ENCODE measurements at regions not wholly inside any gene's neighbourhood (a gene's known extent, or its start where the extent isn't known, plus 50 kb on each side); places are given as distances from the start of the nearest gene placed in this dataset.
"Not testable (repeated sequence)": the region's sequence is repeated elsewhere in the genome, so short reads cannot be mapped to it uniquely, and the experiment has no call there.

DNA sequence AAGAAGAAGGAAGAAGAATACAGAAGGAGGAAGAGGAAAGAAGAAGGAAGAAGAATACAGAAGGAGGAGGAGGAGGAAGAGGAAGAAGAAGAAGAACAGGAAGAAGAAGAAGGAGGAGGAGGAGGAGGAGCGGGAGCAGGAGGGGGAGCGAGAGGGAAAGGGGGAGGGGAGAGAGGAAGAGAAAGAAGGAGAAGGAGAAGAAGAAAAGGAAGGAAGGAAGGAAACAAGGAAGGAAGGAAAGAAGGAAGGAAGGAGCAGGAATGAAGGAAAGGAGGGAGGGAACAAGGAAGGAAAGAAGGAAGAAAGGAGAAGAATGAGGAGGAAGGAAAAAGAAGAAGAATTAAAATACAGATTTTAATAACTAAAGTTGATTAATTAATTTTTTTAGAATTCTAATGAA is 82.5 kb upstream of the PTPN13 start:
- ATAC-seq = no peak
- no peak overlapping the region for H3K27ac ChIP-seq
- intact Hi-C loops (cut with DNase I) = no loop called here
- no peaks in the 10 kb centered on the region for H3K27me3 ChIP-seq
- DNase-seq = no peak
- H3K4me3 ChIP-seq = no peak overlapping the region
- peaks cover 0 to 8% of the 10 kb centered on the region in 2 donors for H3K4me1 ChIP-seq
- TF ChIP-seq, protein P1, sequence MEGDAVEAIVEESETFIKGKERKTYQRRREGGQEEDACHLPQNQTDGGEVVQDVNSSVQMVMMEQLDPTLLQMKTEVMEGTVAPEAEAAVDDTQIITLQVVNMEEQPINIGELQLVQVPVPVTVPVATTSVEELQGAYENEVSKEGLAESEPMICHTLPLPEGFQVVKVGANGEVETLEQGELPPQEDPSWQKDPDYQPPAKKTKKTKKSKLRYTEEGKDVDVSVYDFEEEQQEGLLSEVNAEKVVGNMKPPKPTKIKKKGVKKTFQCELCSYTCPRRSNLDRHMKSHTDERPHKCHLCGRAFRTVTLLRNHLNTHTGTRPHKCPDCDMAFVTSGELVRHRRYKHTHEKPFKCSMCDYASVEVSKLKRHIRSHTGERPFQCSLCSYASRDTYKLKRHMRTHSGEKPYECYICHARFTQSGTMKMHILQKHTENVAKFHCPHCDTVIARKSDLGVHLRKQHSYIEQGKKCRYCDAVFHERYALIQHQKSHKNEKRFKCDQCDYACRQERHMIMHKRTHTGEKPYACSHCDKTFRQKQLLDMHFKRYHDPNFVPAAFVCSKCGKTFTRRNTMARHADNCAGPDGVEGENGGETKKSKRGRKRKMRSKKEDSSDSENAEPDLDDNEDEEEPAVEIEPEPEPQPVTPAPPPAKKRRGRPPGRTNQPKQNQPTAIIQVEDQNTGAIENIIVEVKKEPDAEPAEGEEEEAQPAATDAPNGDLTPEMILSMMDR (IDR thresholded peaks at IDR 0.05) = no peak
- H3K9me3 ChIP-seq = peaks cover 0 to 8% of the 10 kb centered on the region in 2 donors
- H3K36me3 ChIP-seq = no peaks in the 10 kb centered on the region

DNA sequence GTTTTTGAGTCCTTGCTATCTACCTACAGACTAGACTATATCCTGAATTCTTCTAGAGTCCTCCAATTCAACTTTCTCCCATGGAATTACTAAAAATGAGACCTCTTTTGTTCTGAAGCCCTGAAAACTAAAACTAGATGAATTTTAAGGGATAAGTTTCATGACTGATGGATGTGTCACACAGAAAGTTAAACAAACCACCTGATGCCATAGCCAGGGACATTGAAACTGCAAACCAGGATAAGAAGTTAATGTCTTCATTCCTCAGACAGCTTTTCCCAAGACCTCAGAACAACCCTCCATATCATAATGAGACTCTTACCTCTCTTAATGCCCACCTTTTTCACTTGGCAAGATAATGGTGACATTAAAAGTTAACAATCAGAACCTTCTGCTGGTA is 81.5 kb upstream of the PTPN13 start:
- H3K4me3 ChIP-seq = no peak overlapping the region
- intact Hi-C loops (cut with DNase I) = no loop called here
- H3K9me3 ChIP-seq = peaks cover 3 to 8% of the 10 kb centered on the region in 2 donors
- ATAC-seq (no peak), DNase-seq (no peak)
- TF ChIP-seq, protein P1 (IDR thresholded peaks at IDR 0.05) = no peak
- H3K27me3 ChIP-seq = no peaks in the 10 kb centered on the region
- H3K36me3 ChIP-seq = no peaks in the 10 kb centered on the region
- H3K4me1 ChIP-seq = peaks cover 0 to 7% of the 10 kb centered on the region in 2 donors
- no peak overlapping the region for H3K27ac ChIP-seq

DNA sequence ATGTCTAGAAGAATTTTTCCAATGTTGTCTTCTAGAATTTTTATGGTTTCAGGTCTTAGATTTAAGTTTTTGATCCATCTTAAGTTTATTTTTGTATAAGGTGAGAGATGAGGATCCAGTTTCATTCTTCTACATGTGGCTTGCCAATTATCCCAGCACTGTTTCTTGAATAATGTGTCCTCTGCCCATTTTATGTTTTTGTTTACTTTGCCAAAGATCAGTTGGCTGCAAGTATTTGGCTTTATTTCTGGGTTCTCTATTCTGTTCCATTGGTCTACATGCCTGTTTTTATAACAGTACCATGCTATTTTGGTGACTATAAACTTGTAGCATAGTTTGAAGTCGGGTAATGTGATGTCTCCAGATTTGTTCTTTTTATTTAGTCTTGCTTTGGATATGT is 78.2 kb upstream of the PTPN13 start:
- H3K36me3 ChIP-seq; intact Hi-C loops (cut with DNase I); ATAC-seq: not testable (repeated sequence)

DNA sequence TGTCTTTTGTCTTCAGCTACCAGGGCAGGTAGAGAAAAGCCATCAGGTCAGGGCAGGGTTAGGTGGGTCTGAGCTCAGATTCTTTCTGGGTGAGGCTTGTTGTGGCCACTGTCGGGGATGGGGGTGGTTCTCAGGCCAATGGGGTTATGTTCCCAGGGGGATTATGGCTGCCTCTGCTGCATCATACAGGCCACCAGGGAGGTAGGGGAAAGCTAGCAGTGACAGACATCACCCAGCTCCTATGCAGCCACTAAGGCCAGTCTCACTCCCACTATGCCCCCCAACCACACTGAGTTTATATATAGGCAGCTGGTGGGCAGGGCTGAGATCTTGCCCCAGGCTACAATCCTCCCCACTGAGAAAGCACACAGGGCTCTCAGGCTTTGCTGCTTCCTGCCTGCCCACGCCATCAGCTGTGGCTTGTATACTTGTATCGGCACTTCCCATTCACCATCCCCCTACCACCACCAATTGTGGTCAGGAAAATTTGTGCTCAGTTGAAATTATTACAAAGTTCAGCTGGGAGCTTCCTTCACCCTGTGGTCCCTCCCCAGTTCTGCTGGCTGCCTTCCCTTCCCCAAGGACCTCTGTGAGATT is 72.6 kb upstream of the PTPN13 start:
- TF ChIP-seq, protein P1 (IDR thresholded peaks at IDR 0.05) = no peak
- ATAC-seq = no peak
- Histone ChIP-seq H3K27me3 (no peaks in the 10 kb centered on the region), H3K4me1 (peaks cover 0 to 13% of the 10 kb centered on the region in 2 donors), H3K36me3 (no peaks in the 10 kb centered on the region), H3K4me3 (no peak overlapping the region), H3K9me3 (peaks cover 2 to 3% of the 10 kb centered on the region in 2 donors), H3K27ac (peak overlapping the region in 1 of 2 donors; percentile 33)
- intact Hi-C loops (cut with DNase I) = no loop called here
- DNase-seq = no peak

More for the DNA sequence above, 78.2 kb upstream of the PTPN13 start:
- H3K9me3 ChIP-seq, DNase-seq, H3K27ac ChIP-seq, H3K4me3 ChIP-seq, H3K27me3 ChIP-seq, H3K4me1 ChIP-seq: not testable (repeated sequence)

DNA sequence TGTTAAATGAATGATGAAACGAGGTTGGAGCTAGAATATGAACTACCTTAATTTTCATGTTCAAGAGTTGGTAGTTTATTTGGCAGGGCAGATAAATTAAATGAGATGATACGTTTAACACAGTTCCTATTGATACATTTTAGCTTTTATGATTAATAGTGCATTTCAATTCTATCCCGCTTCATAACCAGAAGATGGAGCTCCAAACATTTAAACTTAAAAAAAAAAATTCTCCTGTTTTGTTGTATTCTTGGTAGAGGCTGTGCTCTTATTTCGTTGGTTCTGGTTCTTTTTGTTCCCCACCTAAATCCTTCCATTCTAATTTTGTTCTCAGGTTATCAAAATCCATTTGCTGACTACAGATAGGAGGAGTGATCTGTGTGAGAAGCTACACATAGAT is 71.8 kb upstream of the PTPN13 start:
- intact Hi-C loops (cut with DNase I) = no loop called here
- H3K36me3 ChIP-seq = no peaks in the 10 kb centered on the region
- H3K9me3 ChIP-seq = peaks cover 2 to 3% of the 10 kb centered on the region in 2 donors
- DNase-seq (no peak), ATAC-seq (no peak)
- no peaks in the 10 kb centered on the region for H3K27me3 ChIP-seq
- TF ChIP-seq, protein P1 (IDR thresholded peaks at IDR 0.05) = no peak
- H3K27ac ChIP-seq = no peak overlapping the region
- H3K4me1 ChIP-seq = peaks cover 0 to 13% of the 10 kb centered on the region in 2 donors
- H3K4me3 ChIP-seq = no peak overlapping the region

DNA sequence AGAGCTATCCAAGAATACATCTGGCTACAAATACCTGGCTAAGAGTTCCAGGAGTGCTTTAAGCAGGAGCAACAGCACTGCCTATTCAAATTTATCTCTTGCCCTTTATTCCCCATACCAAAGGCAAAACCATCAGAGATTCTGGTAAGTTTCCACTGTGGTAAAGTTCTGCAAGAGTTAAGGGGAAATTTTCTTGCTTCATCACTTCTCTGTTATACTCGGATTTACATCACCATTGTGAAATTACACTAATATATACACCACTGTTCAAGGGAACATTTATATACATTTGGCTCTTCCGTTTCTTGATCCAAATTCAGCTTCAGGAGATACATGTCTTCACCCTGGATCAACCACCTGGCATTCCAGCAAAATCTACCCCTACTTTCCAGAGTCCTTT is 70.8 kb upstream of the PTPN13 start:
- Histone ChIP-seq H3K4me1 (peaks cover 0 to 13% of the 10 kb centered on the region in 2 donors), H3K9me3 (peaks cover 0 to 2% of the 10 kb centered on the region in 2 donors), H3K27ac (peak overlapping the region in 1 of 2 donors; percentile 31), H3K27me3 (no peaks in the 10 kb centered on the region), H3K36me3 (no peaks in the 10 kb centered on the region), H3K4me3 (no peak overlapping the region)
- intact Hi-C loops (cut with DNase I) = no loop called here
- no peak for ATAC-seq
- DNase-seq = no peak
- TF ChIP-seq, protein P1 (IDR thresholded peaks at IDR 0.05) = no peak

DNA sequence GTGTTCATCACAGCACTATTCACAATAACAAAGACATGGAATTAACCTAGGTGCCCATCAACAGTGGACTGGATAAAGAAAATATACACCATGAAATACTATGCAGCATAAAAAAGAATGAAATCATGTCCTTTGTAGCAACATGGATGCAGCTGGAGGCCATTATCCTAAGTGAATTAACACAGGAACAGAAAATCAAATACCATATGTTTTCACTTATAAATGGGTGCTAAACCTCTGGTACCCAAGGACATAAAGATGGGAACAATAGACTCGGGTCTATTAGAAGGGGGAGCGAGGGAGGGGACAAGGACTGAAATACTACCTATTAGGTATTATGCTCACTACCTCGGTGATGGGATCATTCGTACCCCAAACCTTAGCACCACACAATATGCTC is 66.4 kb upstream of the PTPN13 start:
- intact Hi-C loops (cut with DNase I); H3K9me3 ChIP-seq; H3K27ac ChIP-seq; H3K4me3 ChIP-seq; DNase-seq; H3K27me3 ChIP-seq; ATAC-seq; H3K36me3 ChIP-seq: not testable (repeated sequence)
- H3K4me1 ChIP-seq = peaks cover 0 to 12% of the 10 kb centered on the region in 2 donors
